GM19035 (cell line): ENCODE measurements at regions not wholly inside any gene's neighbourhood (a gene's known extent, or its start where the extent isn't known, plus 50 kb on each side); places are given as distances from the start of the nearest gene placed in this dataset.

Source experiments
- ATAC-seq: cut with Tn5 transposase; IDR thresholded peaks from one replicate; pipeline ENCODE4 v1.9.1; 2021; ENCODE audit not compliant: unreplicated experiment

DNA sequence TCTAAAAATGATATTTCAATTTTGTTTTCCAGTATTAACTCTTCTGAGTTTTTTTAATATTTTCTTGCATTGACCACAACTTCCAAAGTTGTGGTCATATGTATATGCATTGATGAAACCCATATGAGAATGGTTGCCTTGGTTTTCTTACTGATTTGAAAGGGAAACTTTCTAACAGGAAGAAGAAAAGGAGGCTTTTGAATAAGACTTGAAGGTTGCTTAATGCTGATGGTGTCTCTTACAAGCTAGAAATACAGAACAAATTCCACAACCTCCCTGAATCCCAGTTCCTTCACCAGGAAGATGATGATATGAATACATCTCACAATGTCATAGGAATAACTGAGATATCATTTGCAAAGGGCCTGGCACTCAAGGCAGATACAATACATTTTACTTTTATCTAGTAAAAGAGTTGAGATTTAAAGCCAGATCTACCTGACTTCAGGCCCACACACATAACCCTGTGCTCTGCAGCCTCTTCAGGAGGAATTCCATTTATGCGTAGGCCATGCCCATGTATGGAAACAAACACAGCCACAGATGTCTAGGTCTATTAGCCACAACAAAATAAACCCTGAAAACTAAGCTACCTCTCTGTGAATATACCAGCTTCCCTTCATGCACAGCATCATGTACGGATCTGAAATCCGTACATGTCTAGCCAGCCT is 165.4 kb upstream of the PLEKHG7 start:
- no peak for ATAC-seq

DNA sequence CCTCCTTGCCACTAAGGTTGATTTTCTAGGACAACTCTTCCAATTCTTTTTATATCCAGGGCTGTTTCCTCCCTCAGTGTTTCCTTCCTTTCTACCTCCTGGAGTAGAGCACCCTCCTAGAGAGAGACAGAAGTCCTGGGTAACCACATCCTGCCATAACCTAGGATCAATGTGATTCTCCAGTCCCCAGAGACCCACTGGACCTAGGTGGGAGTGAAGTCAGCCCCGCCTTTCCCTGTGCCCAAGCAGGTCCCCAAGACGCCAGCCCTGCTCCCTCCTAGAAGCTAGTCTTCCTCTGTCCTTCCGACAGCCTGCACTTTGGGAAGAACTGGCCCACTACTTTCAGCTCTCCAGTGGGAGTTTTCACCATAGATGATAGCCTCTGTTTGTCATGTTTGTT is 166.8 kb upstream of the PLEKHG7 start:
- no peak for ATAC-seq

DNA sequence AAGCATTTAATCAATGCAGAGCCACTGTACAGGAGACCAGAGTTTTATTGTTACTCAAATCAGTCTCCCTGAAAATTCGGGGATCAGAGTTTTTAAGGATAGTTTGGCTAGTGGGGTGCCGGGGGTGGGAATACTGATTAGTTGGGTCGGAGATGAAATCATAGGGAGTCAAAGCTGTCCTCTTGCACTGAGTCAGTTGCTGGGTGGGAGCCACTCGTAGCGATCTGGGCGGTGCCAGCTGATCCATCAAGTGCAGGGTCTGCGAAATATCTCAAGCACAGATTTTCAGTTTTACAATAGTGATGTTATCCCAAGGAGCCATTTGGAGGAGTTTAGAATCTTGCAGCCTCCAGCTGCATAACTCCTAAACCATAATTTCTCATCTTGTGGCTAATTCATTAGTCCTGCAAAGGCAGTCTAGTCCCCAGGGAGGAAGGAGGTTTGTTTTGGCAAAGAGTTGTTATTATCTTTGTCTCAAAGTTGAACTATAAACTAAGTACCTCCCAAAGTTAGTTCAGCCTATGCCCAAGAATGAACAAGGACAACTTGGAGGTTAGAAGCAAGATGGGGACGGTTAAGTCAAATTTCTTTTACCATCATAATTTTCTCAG is 169.4 kb upstream of the PLEKHG7 start:
- ATAC-seq: no peak

DNA sequence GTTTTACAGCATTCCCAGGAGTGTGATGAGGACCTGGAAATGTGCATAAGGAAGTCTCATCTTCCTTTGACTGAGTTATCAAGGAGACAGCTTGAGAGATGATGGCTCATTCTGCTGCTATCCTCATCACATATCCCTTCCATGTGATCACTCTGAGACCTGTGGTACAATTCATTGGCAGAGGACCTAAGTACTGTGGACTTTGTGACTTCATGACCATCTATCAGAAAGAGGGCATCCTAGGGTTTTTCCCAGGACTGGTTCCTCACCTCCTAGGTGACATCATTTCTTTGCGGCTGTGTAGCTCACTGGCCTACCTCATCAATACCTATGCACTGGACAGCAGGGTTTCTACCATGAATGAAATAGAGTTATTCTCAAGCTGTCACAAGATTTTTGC is 172.1 kb upstream of the PLEKHG7 start:
- no peak for ATAC-seq

DNA sequence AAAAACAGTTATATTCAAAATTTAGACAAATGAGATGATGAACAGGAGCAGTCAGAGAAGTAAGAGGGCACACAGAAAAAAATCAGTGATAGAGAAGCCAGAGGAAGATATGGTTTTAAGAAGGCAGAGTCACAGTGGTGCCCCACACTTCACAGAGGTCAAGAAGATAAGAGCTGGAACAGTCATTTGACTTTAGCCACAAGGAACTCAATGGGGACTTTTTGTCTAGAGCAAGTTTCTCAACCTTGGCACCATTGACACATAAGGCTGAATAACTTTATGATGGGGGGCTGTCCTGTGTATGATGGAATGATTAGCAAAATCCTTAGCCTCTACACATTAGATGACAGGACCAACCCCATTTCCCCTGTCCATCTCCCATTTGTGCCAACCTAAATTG is 172.8 kb upstream of the PLEKHG7 start:
- ATAC-seq: no peak

DNA sequence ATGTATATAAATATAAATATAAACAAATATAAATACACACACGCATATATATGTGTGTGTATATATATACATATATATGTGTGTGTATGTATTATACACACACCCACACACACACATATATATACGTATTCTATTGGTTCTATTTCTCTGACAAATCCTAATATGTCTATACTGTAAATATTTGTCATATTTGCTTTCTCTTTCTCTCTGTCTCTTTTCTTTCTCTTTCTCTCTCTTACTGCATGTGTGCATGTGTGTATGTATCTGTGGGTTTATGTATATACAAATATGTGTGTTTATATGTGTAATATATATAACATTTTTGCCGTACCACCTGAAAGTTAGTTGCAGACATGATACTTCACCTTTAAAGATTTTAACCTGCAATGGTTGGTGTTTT is 174.2 kb upstream of the PLEKHG7 start:
- ATAC-seq: no peak

DNA sequence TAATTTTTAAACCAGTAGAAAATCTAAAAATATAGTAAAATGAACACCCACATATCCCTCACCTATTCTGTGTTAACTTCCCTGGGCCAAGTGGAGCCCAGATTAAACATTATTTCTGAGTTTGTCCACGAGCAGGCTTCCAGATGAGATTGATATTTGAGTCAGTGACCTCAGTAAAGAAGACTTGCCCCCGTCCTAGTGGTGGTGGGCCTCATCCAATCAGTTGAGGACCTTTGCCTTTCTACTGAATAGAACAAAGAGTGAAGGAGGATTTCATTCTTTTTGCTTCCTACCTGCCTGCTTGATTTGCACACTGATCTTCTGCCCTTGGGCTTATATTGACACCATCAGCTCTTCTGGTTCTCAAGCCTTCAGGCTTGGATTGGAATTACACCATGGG is 174.7 kb upstream of the PLEKHG7 start:
- no peak for ATAC-seq

DNA sequence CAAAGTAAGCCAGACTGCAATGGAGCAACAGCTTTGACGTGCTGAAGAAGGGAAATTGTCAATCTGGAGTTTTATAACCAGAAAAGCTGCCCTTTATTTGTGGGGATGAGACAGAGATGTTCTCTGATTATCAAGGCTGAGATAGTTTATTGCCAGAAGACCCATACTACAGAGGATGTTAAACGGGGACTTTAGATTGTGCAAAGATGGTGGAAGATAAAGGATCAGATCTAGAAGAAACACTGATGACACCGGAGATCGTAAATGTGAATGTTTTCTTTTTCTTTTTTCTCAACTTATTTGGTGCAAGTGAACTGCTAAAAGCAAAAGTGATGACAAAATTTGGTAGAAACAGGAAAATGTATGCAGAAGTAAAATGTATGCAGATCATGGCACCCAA is 178.3 kb upstream of the PLEKHG7 start:
- no peak for ATAC-seq

DNA sequence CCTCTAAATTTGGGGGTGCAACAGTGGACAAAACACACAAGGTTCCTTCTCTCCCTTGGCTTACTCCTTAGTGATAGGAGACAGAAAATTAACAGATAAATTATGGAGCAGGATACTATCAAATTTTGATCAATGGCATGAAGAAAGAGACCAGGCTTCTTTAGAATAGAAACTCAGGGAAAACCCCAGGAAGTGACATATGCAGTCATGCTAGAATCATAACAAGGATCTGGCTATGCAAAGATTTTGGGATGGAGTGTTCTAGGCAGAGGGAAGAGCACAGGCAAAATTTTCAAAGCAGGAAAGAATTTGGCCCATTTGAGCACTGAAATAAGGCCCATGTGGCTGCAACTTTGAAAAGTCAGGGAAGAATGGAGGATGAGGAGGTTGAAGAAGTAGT is 182.3 kb upstream of the PLEKHG7 start:
- ATAC-seq: no peak

DNA sequence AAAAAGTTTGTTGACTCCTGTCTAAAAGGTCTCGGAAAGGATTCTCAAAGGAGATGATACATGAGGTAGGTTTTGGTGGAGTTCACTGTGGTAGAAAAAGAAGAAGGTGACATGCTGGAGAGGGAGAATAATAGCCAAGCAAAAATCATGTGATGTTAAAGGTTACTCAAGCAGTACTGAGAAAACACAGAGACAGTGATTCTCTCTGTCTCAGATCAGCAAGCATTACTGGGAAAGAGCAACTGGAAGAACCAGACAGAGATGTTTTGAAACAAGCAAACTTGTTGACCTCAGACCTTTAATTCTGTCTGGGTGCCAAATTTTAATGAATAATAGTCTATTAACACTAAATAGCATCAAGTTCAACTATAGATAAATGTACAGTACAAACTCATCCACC is 183.5 kb upstream of the PLEKHG7 start:
- ATAC-seq: no peak

DNA sequence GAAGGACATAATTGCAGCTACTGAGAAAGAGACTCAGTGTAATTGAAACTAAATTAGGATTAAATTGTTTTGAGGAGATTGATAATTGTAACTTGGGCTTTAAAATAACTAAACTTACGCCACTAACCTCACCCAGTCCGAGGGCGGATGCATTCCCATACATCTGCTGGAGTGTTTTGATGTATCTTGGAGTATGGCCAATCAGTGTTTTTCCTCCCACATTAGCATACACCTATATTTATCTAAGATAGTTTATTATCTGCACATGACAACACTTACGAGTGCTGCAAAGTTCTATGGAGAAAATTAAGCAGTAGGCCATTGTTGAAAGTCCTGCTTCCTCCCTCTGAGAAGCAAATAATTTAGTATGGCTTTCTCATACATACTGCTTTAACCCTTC is 184.7 kb upstream of the PLEKHG7 start:
- ATAC-seq: no peak

DNA sequence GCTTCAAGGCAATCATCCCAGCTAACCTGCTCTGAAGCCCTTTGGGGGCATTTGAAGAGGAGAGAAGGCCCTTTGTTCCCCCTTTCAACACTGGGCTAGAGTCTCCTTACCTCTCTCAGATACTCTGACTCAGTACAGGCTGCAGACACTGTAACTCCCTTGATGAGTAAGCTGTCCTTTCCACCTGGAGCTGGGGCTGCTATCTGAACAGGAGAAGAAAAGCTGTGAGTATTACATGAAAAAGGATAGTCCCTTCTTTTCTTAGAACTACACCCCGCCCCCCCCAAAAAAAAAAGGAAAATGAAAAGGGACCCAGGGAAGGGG is 186.6 kb upstream of the PLEKHG7 start:
- ATAC-seq: no peak

DNA sequence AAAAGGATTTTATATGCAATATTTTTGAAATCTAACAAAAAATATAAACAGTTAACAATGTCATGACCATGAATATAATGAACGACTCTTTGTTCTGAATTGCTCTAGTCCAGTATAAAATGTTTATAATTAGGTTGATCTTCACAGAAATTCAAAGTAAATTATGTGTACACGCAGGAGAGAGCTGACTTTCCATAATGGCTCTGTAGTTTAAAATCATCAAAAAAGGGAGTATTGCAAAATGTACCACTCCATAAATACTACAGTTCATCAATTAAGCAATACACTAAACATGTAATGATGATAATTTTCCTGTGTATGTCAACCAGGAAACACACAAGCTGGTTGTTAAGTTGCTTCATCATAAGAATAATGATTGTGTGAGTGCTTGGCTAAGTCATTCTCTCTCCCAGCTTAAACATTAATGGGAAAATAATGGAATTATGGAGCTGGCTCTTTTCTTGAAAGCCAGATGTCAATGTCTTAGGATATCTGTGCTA is 189.5 kb upstream of the PLEKHG7 start:
- no peak for ATAC-seq

DNA sequence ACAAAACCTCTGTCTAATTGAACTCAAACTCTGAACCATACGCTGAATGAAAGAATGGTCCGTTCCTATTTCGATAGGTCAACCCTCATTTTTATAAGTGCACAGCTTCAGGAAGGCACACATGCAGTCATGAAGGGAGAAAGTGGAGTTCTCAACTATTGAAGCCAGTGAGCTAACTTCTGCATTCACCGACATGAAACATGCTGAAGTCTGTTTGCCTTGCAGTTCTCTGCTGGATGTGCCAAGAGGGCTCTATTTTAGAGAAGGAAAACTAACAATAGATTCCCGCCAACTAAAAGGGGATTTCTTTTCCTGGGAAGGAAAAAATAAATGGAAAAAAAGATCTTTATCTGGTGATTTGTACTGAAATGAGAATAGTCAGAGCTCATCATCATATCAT is 191.0 kb upstream of the PLEKHG7 start:
- no peak for ATAC-seq

DNA sequence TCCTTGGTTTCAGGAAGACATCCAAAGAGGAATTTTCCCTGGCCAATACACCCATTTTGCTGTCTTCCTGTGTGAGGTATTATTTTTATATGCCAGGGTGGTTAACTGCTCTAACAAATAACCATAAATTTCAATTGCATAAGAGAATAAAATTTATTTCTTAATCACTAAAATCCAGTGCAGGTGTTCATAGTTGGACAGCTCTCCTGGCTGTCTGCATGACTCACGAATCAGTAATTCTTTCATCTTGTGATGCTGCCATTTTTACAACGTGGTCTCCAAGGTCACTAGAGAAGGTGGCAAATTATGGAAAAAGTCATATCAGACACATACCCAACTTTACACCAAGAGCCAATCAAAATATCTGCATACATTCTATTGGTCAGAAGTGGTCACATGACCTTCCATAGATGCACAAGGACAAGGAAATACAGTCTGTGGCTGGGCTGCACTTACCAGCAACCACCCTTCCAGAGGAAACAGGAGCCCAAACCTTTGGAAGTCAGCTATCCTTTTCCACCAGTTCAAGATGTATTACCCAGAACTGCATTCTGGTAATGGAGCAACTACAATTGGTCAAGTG is 193.5 kb upstream of the PLEKHG7 start:
- ATAC-seq: no peak

DNA sequence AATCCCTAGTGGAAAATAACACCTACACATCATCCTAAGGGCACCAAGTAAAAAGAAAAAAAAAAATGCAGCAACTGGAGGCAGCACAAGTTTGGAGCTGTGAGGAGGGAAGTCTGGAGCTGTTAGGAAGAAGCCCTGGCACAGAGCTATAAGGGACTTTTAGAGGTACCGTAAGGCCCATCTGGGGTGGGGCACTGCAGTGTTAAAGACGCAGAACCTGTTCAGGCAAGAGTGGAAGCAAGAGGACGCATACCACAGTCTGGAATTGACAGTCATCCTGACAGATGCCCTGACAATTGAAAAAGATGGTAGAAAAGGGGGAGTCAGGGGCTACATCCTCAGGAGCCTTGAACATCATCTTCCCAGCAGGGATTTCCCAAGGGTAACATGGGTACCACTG is 195.9 kb upstream of the PLEKHG7 start:
- no peak for ATAC-seq

DNA sequence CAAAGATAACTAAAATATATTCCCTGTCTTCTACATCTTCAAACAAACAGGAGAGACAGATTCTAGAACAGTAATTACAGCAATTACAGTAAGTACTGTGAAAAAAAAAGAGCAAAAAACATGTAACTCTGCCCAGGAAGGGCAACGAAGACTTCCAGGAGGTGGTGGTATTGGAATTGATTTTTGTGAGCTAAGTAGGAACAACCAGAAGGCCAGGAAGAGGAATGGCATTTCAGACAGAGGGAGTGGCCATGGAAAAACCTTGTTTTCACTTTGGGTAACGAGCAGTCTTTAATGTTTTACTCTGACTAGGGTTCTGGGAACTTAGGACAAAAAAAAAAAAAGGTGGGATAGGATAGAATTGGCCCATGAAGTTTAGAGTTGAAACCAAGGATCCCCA is 196.3 kb upstream of the PLEKHG7 start:
- no peak for ATAC-seq

DNA sequence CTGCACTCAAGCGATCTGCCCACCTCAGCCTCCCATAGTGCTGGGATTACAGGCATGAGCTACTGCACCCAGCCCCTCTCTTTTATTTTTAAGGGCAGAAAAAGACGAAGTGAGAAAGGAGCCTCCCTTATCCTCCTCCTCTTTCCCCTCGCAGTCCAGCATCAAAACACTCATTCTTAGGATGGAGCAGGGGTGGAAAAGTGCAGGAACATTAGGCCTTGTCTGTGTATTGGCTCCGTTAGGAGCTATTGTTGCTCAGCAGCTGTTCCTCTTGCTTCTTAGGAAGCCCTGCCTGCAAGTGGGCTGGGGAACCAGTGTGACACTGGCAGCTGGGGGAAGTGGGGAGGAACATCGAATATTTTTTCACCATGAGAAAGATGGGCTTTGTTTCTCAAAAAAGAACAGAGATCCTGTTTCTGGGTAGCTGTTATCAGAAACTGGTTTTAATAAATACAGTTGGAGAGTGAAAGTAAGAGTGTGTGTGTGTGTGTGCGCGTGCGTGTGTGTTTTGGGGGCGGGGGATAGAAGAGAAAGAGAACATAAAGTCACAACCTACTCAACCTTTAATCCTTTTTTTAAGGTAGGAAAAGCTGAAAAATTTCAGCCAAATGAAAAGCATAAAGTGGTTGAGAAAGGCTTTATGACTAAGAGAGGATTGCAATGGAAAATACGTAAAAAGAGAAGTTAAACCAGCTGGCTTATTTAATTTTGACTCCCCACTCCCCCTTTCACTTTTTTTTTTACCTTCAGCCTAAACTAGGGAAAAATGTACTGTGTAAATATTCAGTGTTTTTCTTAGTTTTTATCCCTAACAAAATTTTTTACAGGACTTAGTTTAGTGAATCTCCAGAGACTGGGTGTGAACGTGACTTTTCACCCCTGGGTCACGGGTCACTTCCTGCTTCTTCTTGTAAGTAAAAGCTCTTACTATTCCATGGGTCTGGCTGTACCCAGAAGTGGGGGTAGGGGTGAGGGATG is 197.2 kb upstream of the PLEKHG7 start:
- ATAC-seq: no peak

DNA sequence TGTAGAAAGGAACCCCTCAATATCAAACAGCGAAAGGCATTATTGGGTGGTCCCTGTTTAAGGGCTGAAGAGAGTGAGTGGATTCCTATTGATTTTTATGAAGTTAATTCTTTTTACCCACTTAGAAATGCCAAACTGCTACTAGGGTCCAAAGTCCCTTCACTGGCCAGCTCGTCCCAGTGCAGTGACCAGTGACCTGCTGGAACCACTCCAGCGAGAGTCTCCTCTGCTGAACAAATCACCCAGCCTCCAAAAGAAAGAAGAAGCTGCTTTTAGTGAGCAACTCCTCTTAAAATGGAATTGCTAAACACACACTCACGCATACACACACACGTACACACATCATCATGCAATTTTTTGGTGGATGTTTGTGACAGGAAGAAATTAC is 198.2 kb upstream of the PLEKHG7 start:
- no peak for ATAC-seq

DNA sequence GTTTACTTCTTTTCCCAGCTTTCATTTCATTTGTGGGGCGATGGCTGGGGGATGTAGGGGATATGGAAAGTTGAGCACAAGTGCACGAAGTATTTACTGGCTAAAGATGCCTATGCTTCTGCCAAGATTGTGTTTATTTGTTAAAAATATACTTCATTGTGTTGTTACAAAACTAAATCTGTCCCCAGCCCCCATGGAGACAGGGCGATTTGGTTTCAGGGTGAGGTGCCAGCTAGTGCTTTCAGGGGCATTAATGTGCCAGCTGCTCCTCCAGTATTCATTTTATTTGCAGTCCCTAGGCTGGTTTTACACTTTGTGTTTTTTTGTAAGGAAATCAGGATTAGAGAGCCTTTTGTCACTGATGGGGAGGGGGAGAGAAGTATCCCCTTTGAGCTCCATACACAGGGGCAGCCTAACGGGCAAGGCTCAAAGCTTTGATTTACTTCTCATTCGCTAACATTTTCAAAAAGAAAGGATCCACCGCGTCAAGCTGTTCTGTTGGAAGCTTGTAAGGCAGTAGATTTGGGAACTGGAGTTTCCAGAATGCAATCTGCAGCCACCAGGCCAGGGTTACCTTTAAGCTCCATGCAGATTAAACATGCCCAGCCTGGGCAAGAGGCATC is 198.7 kb upstream of the PLEKHG7 start:
- no peak for ATAC-seq
